Endometrium (tissue), 2 donors: ENCODE measurements at regions not wholly inside any gene's neighbourhood (a gene's known extent, or its start where the extent isn't known, plus 50 kb on each side); places are given as distances from the start of the nearest gene placed in this dataset.
"Not testable (repeated sequence)": the region's sequence is repeated elsewhere in the genome, so short reads cannot be mapped to it uniquely, and the experiment has no call there.

Source experiments
- FAIRE-seq: peaks from 2 replicates; lab custom pipeline; 2012; peaks lifted over from hg19 to GRCh38; lab: Jason Lieb, UNC
- donor health status: control.
- donor health status: control.

DNA sequence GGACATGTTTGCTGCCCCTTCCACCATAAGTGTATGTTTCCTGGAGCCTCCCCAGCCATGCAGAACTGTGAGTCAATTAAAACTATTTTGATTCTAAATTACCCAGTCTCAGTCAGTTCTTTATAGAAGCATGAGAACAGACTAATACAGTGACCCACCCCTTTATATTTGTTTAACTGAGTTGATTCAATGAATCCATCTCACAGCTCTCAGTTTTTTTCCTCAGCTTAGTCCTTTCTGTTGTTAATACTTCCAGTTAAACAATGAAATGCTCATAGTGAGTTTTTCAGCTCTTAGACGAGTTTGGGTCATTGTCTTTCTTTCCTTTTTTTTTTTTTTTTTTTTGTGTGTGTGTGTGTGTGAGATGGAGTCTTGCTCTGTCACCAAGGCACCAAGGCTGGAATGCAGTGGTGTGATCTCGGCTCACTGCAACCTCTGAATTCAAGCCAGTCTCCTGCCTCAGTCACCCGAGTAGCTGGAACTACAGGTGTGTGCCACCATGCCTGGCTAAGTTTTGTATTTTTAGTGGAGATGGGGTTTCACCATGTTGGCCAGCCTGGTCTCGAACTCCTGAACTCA, 627.4 kb downstream of the SPATA31A7 start:
- FAIRE-seq = not testable (repeated sequence)

GRCh38 chr9:61853624-61854259, 663.9 kb downstream of the SPATA31A7 start:
- FAIRE-seq = not testable (repeated sequence)

DNA sequence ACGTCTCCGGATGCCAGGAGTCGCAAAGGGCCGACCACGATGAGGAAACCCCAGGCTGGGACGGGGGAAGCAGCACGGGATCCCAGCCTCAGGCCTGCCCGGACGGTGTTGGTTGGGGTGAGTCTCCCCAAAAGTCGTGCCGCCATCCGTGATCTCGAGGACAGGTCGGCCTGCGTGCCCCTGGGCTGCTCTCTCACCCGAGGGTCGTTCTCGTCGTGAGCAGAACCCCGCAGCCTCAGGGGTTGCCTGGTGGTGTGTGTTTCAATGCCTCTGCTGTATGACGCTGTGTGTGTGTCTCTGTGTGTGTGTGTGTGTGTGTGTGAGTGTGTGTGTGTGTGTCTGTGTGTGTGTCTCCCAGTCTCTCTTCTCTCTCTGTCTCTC, 664.4 kb downstream of the SPATA31A7 start:
- FAIRE-seq = not testable (repeated sequence)

- not testable (repeated sequence) for FAIRE-seq
Measured at GRCh38 chr9:61856283-61856682, 666.4 kb downstream of the SPATA31A7 start.

GRCh38 chr9:61856858-61857453, 667.1 kb downstream of the SPATA31A7 start:
- FAIRE-seq = peak; percentile 35

DNA sequence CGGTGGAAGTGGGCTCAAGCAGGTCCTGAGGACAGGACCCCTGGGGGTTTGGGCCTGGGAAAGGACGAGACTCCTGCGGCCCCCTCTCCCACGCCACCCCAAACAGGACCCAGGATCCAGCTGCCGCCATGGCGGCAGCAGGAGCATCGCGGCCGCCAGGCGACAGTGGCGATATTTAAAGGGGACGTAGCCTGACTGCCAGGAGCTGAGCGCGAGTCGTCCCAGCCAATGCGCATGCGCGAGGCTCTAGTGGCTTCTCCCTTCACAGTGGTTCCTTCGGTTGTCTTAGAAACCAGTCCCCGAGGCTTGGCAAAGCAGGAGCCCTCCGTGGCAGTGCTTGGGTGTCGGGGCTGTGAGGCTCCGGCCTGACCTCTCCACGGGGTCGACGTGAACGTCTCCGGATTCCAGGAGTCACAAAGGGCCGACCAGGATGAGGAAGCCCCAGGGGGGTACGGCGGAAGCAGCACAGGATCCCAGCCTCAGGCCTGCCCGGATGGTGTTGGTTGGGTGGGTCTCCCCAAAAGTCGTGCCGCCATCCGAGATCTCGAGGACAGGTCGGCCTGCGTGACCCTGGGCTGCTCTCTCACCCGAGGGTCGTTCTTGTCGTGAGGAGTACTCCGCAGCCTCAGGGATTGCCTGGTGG, 668.0 kb downstream of the SPATA31A7 start:
- not testable (repeated sequence) for FAIRE-seq

GRCh38 chr9:61862431-61862971, 672.7 kb downstream of the SPATA31A7 start:
- FAIRE-seq = not testable (repeated sequence)

DNA sequence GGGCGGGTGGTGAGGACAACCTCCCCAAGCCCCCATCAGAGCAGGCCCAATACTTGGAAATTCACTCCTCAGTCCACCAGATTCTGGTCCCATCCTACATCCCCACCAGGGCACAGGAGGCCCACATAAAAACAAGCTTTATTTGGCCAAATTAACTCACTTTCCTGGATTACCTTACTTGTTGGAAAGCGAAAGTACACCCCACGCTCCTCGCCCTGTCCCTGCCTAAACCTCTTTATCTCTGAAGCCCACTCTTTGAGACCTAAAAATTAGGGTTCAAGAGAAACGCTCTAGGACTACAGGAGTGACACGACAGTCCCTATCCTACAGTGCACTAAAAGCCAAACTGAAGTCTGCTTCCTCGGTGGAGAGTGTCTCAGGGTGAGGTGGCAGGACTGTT, 674.6 kb downstream of the SPATA31A7 start:
- FAIRE-seq = not testable (repeated sequence)

GRCh38 chr9:61868965-61869364, 679.1 kb downstream of the SPATA31A7 start:
- not testable (repeated sequence) for FAIRE-seq

DNA sequence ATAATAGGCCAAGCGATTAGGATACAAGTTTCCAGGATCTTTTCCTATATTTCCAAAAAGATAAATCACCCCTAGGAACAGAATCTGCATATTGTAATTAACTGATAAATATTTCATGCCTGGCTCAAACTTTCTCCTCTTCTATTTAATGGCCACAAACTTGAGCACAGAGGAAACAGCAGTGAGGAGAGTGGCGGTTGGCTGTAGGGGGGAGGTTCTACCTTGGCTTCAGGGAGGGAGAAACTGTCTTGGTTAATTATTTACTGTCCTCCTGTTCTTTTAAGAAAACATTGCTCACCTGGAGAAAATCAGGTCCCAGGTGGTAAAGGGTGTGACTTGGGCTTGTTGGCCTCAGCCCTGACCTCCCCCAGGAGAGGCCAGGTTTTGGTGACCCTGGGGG, 682.5 kb downstream of the SPATA31A7 start:
- FAIRE-seq = not testable (repeated sequence)
